ENCODE measurements at regions not wholly inside any gene's neighbourhood (a gene's known extent, or its start where the extent isn't known, plus 50 kb on each side); places are given as distances from the start of the nearest gene placed in this dataset.

DNA sequence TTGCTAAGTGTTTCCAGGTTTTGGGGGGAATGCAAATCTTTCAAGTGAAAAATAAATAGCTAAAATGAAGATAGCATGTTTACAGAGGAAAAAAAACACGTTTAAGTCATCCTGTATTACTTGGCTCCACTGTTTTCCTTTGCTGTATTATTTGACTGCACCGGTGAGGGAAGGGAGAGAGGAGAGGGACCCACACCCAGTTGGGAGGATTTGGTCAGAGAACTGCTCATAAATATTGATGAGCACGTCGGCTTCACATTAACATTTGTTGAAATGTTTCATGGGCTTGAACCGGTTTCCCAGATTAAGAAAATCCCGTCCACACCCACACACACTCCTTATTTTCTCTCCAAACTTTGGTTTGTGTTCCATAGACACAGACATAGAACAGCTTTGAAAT lies 493.8 kb upstream of the MGMT start:
- Histone ChIP-seq H3K27ac (ENCODE audit: low read depth in 1 of 2, low read length in 1 of 2) (no peak overlapping the region), H3K4me1 (ENCODE audit: control insufficient read depth in 2 of 2, insufficient read depth in 2 of 2, low read length in 2 of 2) (no peaks in the 10 kb centered on the region)
- WGBS: 90% methylated on average over 6 of the region's 6 CpGs

DNA sequence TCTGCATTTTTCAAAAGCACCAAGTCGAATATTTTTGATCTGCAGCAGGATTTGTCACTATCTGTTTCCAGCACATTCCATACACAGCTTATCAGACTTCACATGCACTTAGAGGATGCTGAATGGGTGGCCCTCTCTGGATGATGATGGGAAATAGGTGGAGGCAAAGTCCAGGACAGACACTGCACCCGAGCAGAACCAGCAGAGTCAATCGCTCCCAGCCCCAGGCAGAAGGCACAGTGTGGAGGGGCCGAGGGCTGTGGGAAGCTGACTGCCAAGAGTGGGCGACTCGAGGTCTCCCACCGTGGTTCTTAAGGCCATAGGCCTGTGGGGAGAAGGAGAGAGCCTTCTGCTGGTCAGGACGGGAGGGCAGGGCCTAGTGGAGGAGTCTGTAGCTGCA lies 490.2 kb upstream of the MGMT start:
- no peak for DNase-seq (ENCODE audit: low read depth in 6 of 9, low spot score in 9 of 9)
- H3K36me3 ChIP-seq (ENCODE audit: control insufficient read depth in 2 of 2, insufficient read depth in 2 of 2, low read length in 1 of 2): no peaks in the 10 kb centered on the region
- 92% methylated on average over 8 of the region's 8 CpGs for WGBS
- no peaks in the 10 kb centered on the region for H3K27me3 ChIP-seq (ENCODE audit: control insufficient read depth in 2 of 2, insufficient read depth in 1 of 2, low read length in 1 of 2)
- no peaks in the 10 kb centered on the region for H3K9me3 ChIP-seq (ENCODE audit: control insufficient read depth in 2 of 2, insufficient read depth in 1 of 2, low read length in 1 of 2)
- no peak overlapping the region for H3K4me3 ChIP-seq (ENCODE audit: low read length in 2 of 2)
- H3K27ac ChIP-seq (ENCODE audit: low read depth in 1 of 2, low read length in 1 of 2): no peak overlapping the region
- H3K4me1 ChIP-seq (ENCODE audit: control insufficient read depth in 2 of 2, insufficient read depth in 2 of 2, low read length in 2 of 2): no peaks in the 10 kb centered on the region

More for the DNA sequence above, 493.8 kb upstream of the MGMT start:
- H3K27me3 ChIP-seq (ENCODE audit: control insufficient read depth in 2 of 2, insufficient read depth in 1 of 2, low read length in 1 of 2): no peaks in the 10 kb centered on the region
- no peak for DNase-seq (ENCODE audit: low read depth in 6 of 9, low spot score in 9 of 9)
- no peaks in the 10 kb centered on the region for H3K36me3 ChIP-seq (ENCODE audit: control insufficient read depth in 2 of 2, insufficient read depth in 2 of 2, low read length in 1 of 2)
- H3K9me3 ChIP-seq (ENCODE audit: control insufficient read depth in 2 of 2, insufficient read depth in 1 of 2, low read length in 1 of 2): no peaks in the 10 kb centered on the region
- H3K4me3 ChIP-seq (ENCODE audit: low read length in 2 of 2): no peak overlapping the region

- WGBS: 96% methylated on average over 10 of the region's 10 CpGs
- Histone ChIP-seq H3K4me1 (ENCODE audit: control insufficient read depth in 2 of 2, insufficient read depth in 2 of 2, low read length in 2 of 2) (no peaks in the 10 kb centered on the region), H3K27ac (ENCODE audit: low read depth in 1 of 2, low read length in 1 of 2) (no peak overlapping the region), H3K4me3 (ENCODE audit: low read length in 2 of 2) (no peak overlapping the region), H3K9me3 (ENCODE audit: control insufficient read depth in 2 of 2, insufficient read depth in 1 of 2, low read length in 1 of 2) (no peaks in the 10 kb centered on the region), H3K36me3 (ENCODE audit: control insufficient read depth in 2 of 2, insufficient read depth in 2 of 2, low read length in 1 of 2) (no peaks in the 10 kb centered on the region), H3K27me3 (ENCODE audit: control insufficient read depth in 2 of 2, insufficient read depth in 1 of 2, low read length in 1 of 2) (no peaks in the 10 kb centered on the region)
- DNase-seq (ENCODE audit: low read depth in 6 of 9, low spot score in 9 of 9): no peak
Measured at GRCh38 chr10:128978211-128978610, 488.8 kb upstream of the MGMT start.

DNA sequence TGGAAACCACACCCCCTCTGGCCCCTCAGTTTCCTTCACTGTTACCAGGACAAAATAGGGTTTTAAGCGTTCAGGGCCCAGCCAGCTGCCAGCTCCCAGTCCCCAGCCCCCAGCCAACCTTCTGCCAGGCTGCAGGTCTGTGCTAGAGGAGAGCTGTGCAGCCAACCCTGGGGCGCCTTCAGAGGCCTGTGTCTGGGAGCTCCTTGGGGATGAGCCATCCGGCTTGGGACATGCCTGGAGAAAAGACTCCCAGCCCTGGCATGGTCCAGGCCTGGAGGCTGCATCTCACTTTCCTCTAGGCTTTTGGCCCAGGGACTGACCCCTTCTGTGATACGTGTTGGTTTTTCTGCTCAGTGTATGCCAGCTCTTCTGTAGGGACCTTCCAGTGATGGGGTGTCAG lies 487.6 kb upstream of the MGMT start:
- no peaks in the 10 kb centered on the region for H3K27me3 ChIP-seq (ENCODE audit: control insufficient read depth in 2 of 2, insufficient read depth in 1 of 2, low read length in 1 of 2)
- no peaks in the 10 kb centered on the region for H3K9me3 ChIP-seq (ENCODE audit: control insufficient read depth in 2 of 2, insufficient read depth in 1 of 2, low read length in 1 of 2)
- no peak for DNase-seq (ENCODE audit: low read depth in 6 of 9, low spot score in 9 of 9)
- 96% methylated on average over 4 of the region's 4 CpGs for WGBS
- no peaks in the 10 kb centered on the region for H3K36me3 ChIP-seq (ENCODE audit: control insufficient read depth in 2 of 2, insufficient read depth in 2 of 2, low read length in 1 of 2)
- H3K4me1 ChIP-seq (ENCODE audit: control insufficient read depth in 2 of 2, insufficient read depth in 2 of 2, low read length in 2 of 2): no peaks in the 10 kb centered on the region
- H3K27ac ChIP-seq (ENCODE audit: low read depth in 1 of 2, low read length in 1 of 2): no peak overlapping the region
- H3K4me3 ChIP-seq (ENCODE audit: low read length in 2 of 2): no peak overlapping the region

DNA sequence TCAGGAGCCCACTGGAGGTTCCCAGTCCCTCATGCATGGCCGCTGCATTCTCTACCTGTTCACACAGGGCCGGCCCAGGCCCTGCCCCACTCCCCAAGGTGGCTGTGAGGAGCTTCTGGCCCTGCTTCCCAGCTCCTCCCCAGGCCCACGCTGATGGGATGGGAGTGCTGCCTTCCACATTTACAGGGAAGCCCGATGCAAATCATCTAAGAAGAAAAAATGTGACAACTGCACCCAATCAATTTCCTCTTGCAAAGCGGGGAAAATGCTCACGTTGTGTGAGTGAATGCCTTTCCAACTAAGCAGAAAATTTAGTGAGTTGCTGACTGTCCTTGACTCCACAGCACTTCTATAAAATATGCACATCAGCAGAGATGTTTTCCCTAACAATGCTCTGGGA lies 485.8 kb upstream of the MGMT start:
- no peaks in the 10 kb centered on the region for H3K9me3 ChIP-seq (ENCODE audit: control insufficient read depth in 2 of 2, insufficient read depth in 1 of 2, low read length in 1 of 2)
- no peaks in the 10 kb centered on the region for H3K36me3 ChIP-seq (ENCODE audit: control insufficient read depth in 2 of 2, insufficient read depth in 2 of 2, low read length in 1 of 2)
- no peak for DNase-seq (ENCODE audit: low read depth in 6 of 9, low spot score in 9 of 9)
- WGBS: 86% methylated on average over 6 of the region's 6 CpGs
- no peaks in the 10 kb centered on the region for H3K27me3 ChIP-seq (ENCODE audit: control insufficient read depth in 2 of 2, insufficient read depth in 1 of 2, low read length in 1 of 2)
- no peak overlapping the region for H3K27ac ChIP-seq (ENCODE audit: low read depth in 1 of 2, low read length in 1 of 2)
- no peaks in the 10 kb centered on the region for H3K4me1 ChIP-seq (ENCODE audit: control insufficient read depth in 2 of 2, insufficient read depth in 2 of 2, low read length in 2 of 2)
- no peak overlapping the region for H3K4me3 ChIP-seq (ENCODE audit: low read length in 2 of 2)

DNA sequence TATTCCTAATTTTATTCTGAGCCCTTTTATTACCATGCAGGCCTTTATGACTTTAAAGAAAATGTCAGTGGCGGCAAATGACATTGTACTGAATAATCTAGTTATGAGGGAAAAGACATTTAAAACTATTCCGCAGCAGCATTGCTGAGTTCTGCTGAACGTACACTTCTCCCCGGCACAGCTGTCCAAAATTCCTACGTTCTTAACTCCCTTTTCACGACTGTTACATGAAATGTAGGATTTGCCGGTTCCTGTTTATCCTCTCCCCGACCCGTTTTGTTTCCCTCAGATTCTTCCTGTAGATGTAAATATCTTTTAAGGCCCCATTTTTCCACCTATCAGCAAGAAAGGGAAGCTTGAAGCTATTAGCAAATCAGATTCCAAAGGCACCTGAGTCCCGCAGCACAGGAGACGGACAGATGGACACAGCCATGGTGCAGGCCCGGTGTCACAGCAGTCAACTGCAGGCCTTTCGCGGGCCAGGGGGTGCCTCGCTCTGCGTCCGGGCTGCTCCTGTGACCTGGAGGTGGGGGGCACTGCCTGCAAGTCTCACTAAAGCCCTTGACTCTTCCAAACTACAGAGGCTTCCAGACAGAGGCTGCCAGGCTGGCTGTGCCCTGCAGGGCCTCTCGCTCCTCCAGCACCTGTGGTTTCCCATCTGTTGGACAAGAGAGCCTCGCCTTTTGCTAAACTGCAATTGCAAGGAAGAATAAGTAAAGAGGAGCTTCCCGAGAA lies 485.0 kb upstream of the MGMT start:
- Histone ChIP-seq H3K27ac (ENCODE audit: low read depth in 1 of 2, low read length in 1 of 2) (no peak overlapping the region), H3K4me1 (ENCODE audit: control insufficient read depth in 2 of 2, insufficient read depth in 2 of 2, low read length in 2 of 2) (no peaks in the 10 kb centered on the region), H3K36me3 (ENCODE audit: control insufficient read depth in 2 of 2, insufficient read depth in 2 of 2, low read length in 1 of 2) (no peaks in the 10 kb centered on the region), H3K4me3 (ENCODE audit: low read length in 2 of 2) (no peak overlapping the region), H3K27me3 (ENCODE audit: control insufficient read depth in 2 of 2, insufficient read depth in 1 of 2, low read length in 1 of 2) (no peaks in the 10 kb centered on the region), H3K9me3 (ENCODE audit: control insufficient read depth in 2 of 2, insufficient read depth in 1 of 2, low read length in 1 of 2) (no peaks in the 10 kb centered on the region)
- DNase-seq (ENCODE audit: low read depth in 6 of 9, low spot score in 9 of 9): no peak
- WGBS: 95% methylated on average over 20 of the region's 20 CpGs

DNA sequence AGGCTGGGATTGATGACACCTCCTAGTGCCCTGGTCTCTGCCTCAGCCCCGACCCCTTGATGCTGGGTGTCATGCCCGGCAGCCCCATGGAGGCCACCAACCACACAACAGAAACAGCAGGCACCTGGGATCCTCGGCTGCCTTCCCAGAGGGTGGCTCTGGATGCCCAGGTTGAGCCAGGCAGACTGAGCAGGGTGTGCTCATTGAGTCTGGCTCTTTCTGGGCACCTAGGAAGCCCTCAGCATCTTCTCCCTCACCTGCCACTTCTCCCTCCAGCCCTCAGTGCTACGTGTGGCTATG lies 484.5 kb upstream of the MGMT start:
- Histone ChIP-seq H3K9me3 (ENCODE audit: control insufficient read depth in 2 of 2, insufficient read depth in 1 of 2, low read length in 1 of 2) (no peaks in the 10 kb centered on the region), H3K27me3 (ENCODE audit: control insufficient read depth in 2 of 2, insufficient read depth in 1 of 2, low read length in 1 of 2) (no peaks in the 10 kb centered on the region)
- 87% methylated on average over 4 of the region's 4 CpGs for WGBS

DNA sequence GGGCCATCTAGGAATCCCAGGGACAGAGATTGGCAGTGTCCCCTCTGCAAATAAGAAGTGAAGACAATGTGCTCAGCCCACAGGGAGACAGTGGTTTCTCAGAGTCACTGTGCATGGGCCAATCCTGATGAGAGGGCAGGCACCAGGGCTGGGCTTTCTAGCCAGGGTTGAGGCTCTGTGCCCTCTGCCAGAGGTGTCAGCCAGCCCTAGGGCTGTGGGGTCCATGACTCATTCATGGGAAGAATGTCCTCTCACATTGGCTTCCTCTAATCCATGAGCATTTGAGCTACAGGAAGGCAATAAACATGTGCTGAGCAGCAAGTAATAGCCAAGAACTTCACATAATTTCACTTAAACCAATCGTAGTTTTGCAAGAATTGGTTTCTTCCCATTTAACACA lies 482.0 kb upstream of the MGMT start:
- Histone ChIP-seq H3K4me3 (ENCODE audit: low read length in 2 of 2) (no peak overlapping the region), H3K27me3 (ENCODE audit: control insufficient read depth in 2 of 2, insufficient read depth in 1 of 2, low read length in 1 of 2) (no peaks in the 10 kb centered on the region), H3K4me1 (ENCODE audit: control insufficient read depth in 2 of 2, insufficient read depth in 2 of 2, low read length in 2 of 2) (no peaks in the 10 kb centered on the region), H3K9me3 (ENCODE audit: control insufficient read depth in 2 of 2, insufficient read depth in 1 of 2, low read length in 1 of 2) (no peaks in the 10 kb centered on the region), H3K27ac (ENCODE audit: low read depth in 1 of 2, low read length in 1 of 2) (no peak overlapping the region), H3K36me3 (ENCODE audit: control insufficient read depth in 2 of 2, insufficient read depth in 2 of 2, low read length in 1 of 2) (no peaks in the 10 kb centered on the region)
- no peak for DNase-seq (ENCODE audit: low read depth in 6 of 9, low spot score in 9 of 9)
- 82% methylated on average over 1 of the region's 1 CpG for WGBS

More for the DNA sequence above, 484.5 kb upstream of the MGMT start:
- Histone ChIP-seq H3K36me3 (ENCODE audit: control insufficient read depth in 2 of 2, insufficient read depth in 2 of 2, low read length in 1 of 2) (no peaks in the 10 kb centered on the region), H3K4me1 (ENCODE audit: control insufficient read depth in 2 of 2, insufficient read depth in 2 of 2, low read length in 2 of 2) (no peaks in the 10 kb centered on the region), H3K27ac (ENCODE audit: low read depth in 1 of 2, low read length in 1 of 2) (no peak overlapping the region), H3K4me3 (ENCODE audit: low read length in 2 of 2) (no peak overlapping the region)
- no peak for DNase-seq (ENCODE audit: low read depth in 6 of 9, low spot score in 9 of 9)

- DNase-seq (ENCODE audit: low read depth in 6 of 9, low spot score in 9 of 9): no peak
- Histone ChIP-seq H3K4me3 (ENCODE audit: low read length in 2 of 2) (no peak overlapping the region), H3K27me3 (ENCODE audit: control insufficient read depth in 2 of 2, insufficient read depth in 1 of 2, low read length in 1 of 2) (peaks cover 0 to 2% of the 10 kb centered on the region in 2 donors), H3K27ac (ENCODE audit: low read depth in 1 of 2, low read length in 1 of 2) (no peak overlapping the region), H3K36me3 (ENCODE audit: control insufficient read depth in 2 of 2, insufficient read depth in 2 of 2, low read length in 1 of 2) (no peaks in the 10 kb centered on the region), H3K9me3 (ENCODE audit: control insufficient read depth in 2 of 2, insufficient read depth in 1 of 2, low read length in 1 of 2) (no peaks in the 10 kb centered on the region), H3K4me1 (ENCODE audit: control insufficient read depth in 2 of 2, insufficient read depth in 2 of 2, low read length in 2 of 2) (no peaks in the 10 kb centered on the region)
- WGBS: 94% methylated on average over 17 of the region's 17 CpGs
Measured at GRCh38 chr10:128990986-128991385, 476.1 kb upstream of the MGMT start.

- WGBS: 95% methylated on average over 5 of the region's 5 CpGs
- no peaks in the 10 kb centered on the region for H3K36me3 ChIP-seq (ENCODE audit: control insufficient read depth in 2 of 2, insufficient read depth in 2 of 2, low read length in 1 of 2)
- no peak overlapping the region for H3K4me3 ChIP-seq (ENCODE audit: low read length in 2 of 2)
- no peak overlapping the region for H3K27ac ChIP-seq (ENCODE audit: low read depth in 1 of 2, low read length in 1 of 2)
- no peaks in the 10 kb centered on the region for H3K4me1 ChIP-seq (ENCODE audit: control insufficient read depth in 2 of 2, insufficient read depth in 2 of 2, low read length in 2 of 2)
- H3K9me3 ChIP-seq (ENCODE audit: control insufficient read depth in 2 of 2, insufficient read depth in 1 of 2, low read length in 1 of 2): no peaks in the 10 kb centered on the region
- no peak for DNase-seq (ENCODE audit: low read depth in 6 of 9, low spot score in 9 of 9)
- H3K27me3 ChIP-seq (ENCODE audit: control insufficient read depth in 2 of 2, insufficient read depth in 1 of 2, low read length in 1 of 2): peaks cover 0 to 2% of the 10 kb centered on the region in 2 donors
Measured at GRCh38 chr10:128992770-128993169, 474.3 kb upstream of the MGMT start.

Measured in thymus (tissue), 11 donors.